CD4-positive, CD25-positive, alpha-beta regulatory T cell (primary cell): ENCODE measurements at regions not wholly inside any gene's neighbourhood (a gene's known extent, or its start where the extent isn't known, plus 50 kb on each side); places are given as distances from the start of the nearest gene placed in this dataset.

Experiments used
- ATAC-seq, 2 donors: fragments of 150-1000 bp; cut with Tn5 transposase; one replicate each; pipeline ENCODE4 v1.10.0; 2021; ENCODE audit warnings: low read depth in 2 of 2, moderate number of reproducible peaks in 2 of 2, moderate library complexity in 1 of 2
- DNase-seq, 3 donors: peaks; one replicate each; pipeline versions ENCODE4 v3.0.0 to v3.0.0-alpha.2; 2012 to 2022; ENCODE audit warnings: mixed read lengths in 1 of 3
- H3K27ac ChIP-seq: one replicate; pipeline ENCODE4 v1.7.0; 2013; ENCODE audit warnings: mild to moderate bottlenecking, low read length; ENCODE audit not compliant: insufficient read depth, poor library complexity, severe bottlenecking
- H3K27me3 ChIP-seq: one replicate; pipeline ENCODE4 v1.7.0; 2013; ENCODE audit warnings: low read length; ENCODE audit not compliant: control insufficient read depth, insufficient read depth
- H3K36me3 ChIP-seq: one replicate; pipeline ENCODE4 v1.7.0; 2013; ENCODE audit warnings: mild to moderate bottlenecking, low read length, moderate library complexity; ENCODE audit not compliant: control insufficient read depth, insufficient read depth
- H3K4me1 ChIP-seq: 2 replicates; pipeline ENCODE4 v1.7.0; 2013; ENCODE audit warnings: mild to moderate bottlenecking, low read length; ENCODE audit not compliant: insufficient read depth, control insufficient read depth, poor library complexity, severe bottlenecking
- H3K4me3 ChIP-seq: one replicate; pipeline ENCODE4 v1.7.0; 2013; ENCODE audit warnings: low read depth, mild to moderate bottlenecking, low read length, moderate library complexity
- H3K9me3 ChIP-seq, 2 experiments: 1 replicate in 1 of 2; 2 replicates in 1 of 2; pipeline ENCODE4 v1.7.0; 2013; ENCODE audit warnings: low read length in 2 of 2, mild to moderate bottlenecking in 1 of 2, moderate library complexity in 1 of 2; ENCODE audit not compliant: control insufficient read depth in 2 of 2
- H3K27ac Mint-ChIP-seq, 3 donors: one replicate each; pipeline ENCODE4 v1.8.0; 2020 to 2022; ENCODE audit warnings: mild to moderate bottlenecking in 3 of 3, mixed read lengths in 3 of 3, moderate library complexity in 2 of 3
- H3K27me3 Mint-ChIP-seq: one replicate; pipeline ENCODE4 v1.8.0; 2022; ENCODE audit warnings: mild to moderate bottlenecking, mixed read lengths
- H3K36me3 Mint-ChIP-seq: one replicate; pipeline ENCODE4 v1.8.0; 2020; ENCODE audit warnings: mixed read lengths
- H3K4me1 Mint-ChIP-seq, 4 donors: one replicate each; pipeline ENCODE4 v1.8.0; 2020 to 2022; ENCODE audit warnings: mixed read lengths in 4 of 4, mild to moderate bottlenecking in 1 of 4
- H3K4me3 Mint-ChIP-seq, 4 donors: one replicate each; pipeline ENCODE4 v1.8.0; 2020 to 2022; ENCODE audit warnings: mild to moderate bottlenecking in 4 of 4, mixed read lengths in 4 of 4, moderate library complexity in 3 of 4
- H3K9me3 Mint-ChIP-seq, 7 donors: one replicate each; pipeline ENCODE4 v1.8.0; 2020 to 2022; ENCODE audit warnings: mixed read lengths in 7 of 7, mild to moderate bottlenecking in 3 of 7, moderate library complexity in 2 of 7

DNA sequence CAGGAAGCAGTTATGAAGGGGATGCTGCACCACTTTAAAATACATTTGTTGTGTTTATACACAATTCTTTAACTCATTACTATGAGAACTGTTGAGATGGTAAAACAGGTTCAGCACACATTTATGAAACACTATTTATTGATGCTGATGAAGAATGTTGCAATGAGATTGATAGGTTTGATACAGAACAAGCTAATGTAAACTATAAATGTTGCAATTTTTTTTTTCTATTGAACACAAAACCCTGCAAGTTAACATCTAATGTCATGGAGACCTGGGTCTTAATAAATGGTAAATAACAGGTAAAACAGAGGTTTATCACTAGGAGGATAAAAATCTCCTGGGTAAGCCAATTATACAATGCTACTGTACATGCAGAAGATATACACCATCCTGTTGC lies 857.6 kb downstream of the FSCB start:
- H3K9me3 ChIP-seq: peaks cover 3 to 8% of the 10 kb centered on the region in 2 experiments
- H3K27ac Mint-ChIP-seq: no peak overlapping the region
- no peaks in the 10 kb centered on the region for H3K27me3 ChIP-seq
- no peaks in the 10 kb centered on the region for H3K4me1 Mint-ChIP-seq
- H3K4me1 ChIP-seq: no peaks in the 10 kb centered on the region
- H3K4me3 ChIP-seq: no peak overlapping the region
- H3K36me3 ChIP-seq: no peaks in the 10 kb centered on the region
- ATAC-seq (no peak), DNase-seq (no peak)
- H3K36me3 Mint-ChIP-seq: no peaks in the 10 kb centered on the region
- H3K4me3 Mint-ChIP-seq: no peak overlapping the region
- no peak overlapping the region for H3K27ac ChIP-seq
- peaks cover 3 to 58% (median 17%) of the 10 kb centered on the region in 7 donors for H3K9me3 Mint-ChIP-seq
- no peaks in the 10 kb centered on the region for H3K27me3 Mint-ChIP-seq

GRCh38 chr14:43647302-43647701 lies 859.8 kb downstream of the FSCB start:
- no peak overlapping the region for H3K27ac ChIP-seq
- H3K4me1 ChIP-seq: no peaks in the 10 kb centered on the region
- Mint-ChIP-seq H3K9me3 (peaks cover 4 to 45% (median 14%) of the 10 kb centered on the region in 7 donors), H3K4me3 (no peak overlapping the region), H3K4me1 (no peaks in the 10 kb centered on the region), H3K27me3 (no peaks in the 10 kb centered on the region), H3K27ac (no peak overlapping the region), H3K36me3 (no peaks in the 10 kb centered on the region)
- DNase-seq (no peak), ATAC-seq (no peak)
- H3K36me3 ChIP-seq: no peaks in the 10 kb centered on the region
- H3K4me3 ChIP-seq: no peak overlapping the region
- H3K27me3 ChIP-seq: no peaks in the 10 kb centered on the region
- H3K9me3 ChIP-seq: peaks cover 3 to 8% of the 10 kb centered on the region in 2 experiments

- DNase-seq (no peak), ATAC-seq (no peak)
- Histone ChIP-seq H3K4me3 (no peak overlapping the region), H3K4me1 (no peaks in the 10 kb centered on the region), H3K9me3 (peaks cover 0 to 9% of the 10 kb centered on the region in 2 experiments), H3K36me3 (no peaks in the 10 kb centered on the region), H3K27ac (no peak overlapping the region), H3K27me3 (no peaks in the 10 kb centered on the region)
- Mint-ChIP-seq H3K4me3 (no peak overlapping the region), H3K9me3 (peaks cover 0 to 19% (median 4%) of the 10 kb centered on the region in 7 donors), H3K27me3 (no peaks in the 10 kb centered on the region), H3K36me3 (no peaks in the 10 kb centered on the region), H3K27ac (no peak overlapping the region), H3K4me1 (no peaks in the 10 kb centered on the region)
Observed at GRCh38 chr14:43640718-43641267, 866.3 kb downstream of the FSCB start.

- no peaks in the 10 kb centered on the region for H3K4me1 ChIP-seq
- H3K27me3 Mint-ChIP-seq: no peaks in the 10 kb centered on the region
- no peaks in the 10 kb centered on the region for H3K4me1 Mint-ChIP-seq
- no peaks in the 10 kb centered on the region for H3K36me3 Mint-ChIP-seq
- no peaks in the 10 kb centered on the region for H3K36me3 ChIP-seq
- H3K4me3 ChIP-seq: no peak overlapping the region
- no peaks in the 10 kb centered on the region for H3K27me3 ChIP-seq
- H3K4me3 Mint-ChIP-seq: no peak overlapping the region
- no peak overlapping the region for H3K27ac ChIP-seq
- H3K9me3 ChIP-seq: no peaks in the 10 kb centered on the region
- no peak overlapping the region for H3K27ac Mint-ChIP-seq
- DNase-seq (no peak), ATAC-seq (no peak)
- peaks cover 4 to 28% (median 7%) of the 10 kb centered on the region in 7 donors for H3K9me3 Mint-ChIP-seq
Observed at GRCh38 chr14:43625294-43625693, 881.8 kb downstream of the FSCB start.

DNA sequence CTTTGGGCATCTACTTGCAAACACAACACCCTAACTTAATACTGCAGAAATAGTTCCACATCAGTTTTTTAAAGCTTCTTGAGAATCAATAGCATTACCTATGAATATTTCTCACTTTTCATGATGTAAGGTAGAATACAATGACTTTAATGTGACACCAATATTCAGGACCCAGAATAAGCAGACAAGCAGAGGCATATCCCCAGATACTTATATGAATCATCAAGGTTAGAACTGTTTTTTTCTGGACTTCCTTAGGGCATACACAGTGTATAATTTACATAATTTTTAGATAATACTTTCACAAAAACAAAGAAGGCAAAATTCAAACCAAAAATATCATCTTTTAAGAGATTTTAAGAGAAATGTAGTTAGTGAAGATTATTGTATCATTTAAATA lies 885.8 kb downstream of the FSCB start:
- Histone ChIP-seq H3K36me3 (no peaks in the 10 kb centered on the region), H3K4me3 (no peak overlapping the region), H3K27me3 (no peaks in the 10 kb centered on the region), H3K4me1 (no peaks in the 10 kb centered on the region), H3K9me3 (peaks cover 0 to 2% of the 10 kb centered on the region in 2 experiments), H3K27ac (no peak overlapping the region)
- DNase-seq (no peak), ATAC-seq (no peak)
- peaks cover 0 to 22% (median 7%) of the 10 kb centered on the region in 7 donors for H3K9me3 Mint-ChIP-seq
- H3K4me3 Mint-ChIP-seq: no peak overlapping the region
- no peaks in the 10 kb centered on the region for H3K36me3 Mint-ChIP-seq
- H3K27me3 Mint-ChIP-seq: peaks cover 4% of the 10 kb centered on the region
- no peak overlapping the region for H3K27ac Mint-ChIP-seq
- no peaks in the 10 kb centered on the region for H3K4me1 Mint-ChIP-seq

GRCh38 chr14:43595096-43595772 lies 911.8 kb downstream of the FSCB start:
- Histone ChIP-seq H3K4me3 (no peak overlapping the region), H3K9me3 (no peaks in the 10 kb centered on the region), H3K27ac (no peak overlapping the region), H3K27me3 (no peaks in the 10 kb centered on the region), H3K4me1 (no peaks in the 10 kb centered on the region), H3K36me3 (no peaks in the 10 kb centered on the region)
- no peaks in the 10 kb centered on the region for H3K4me1 Mint-ChIP-seq
- ATAC-seq: no peak
- H3K27ac Mint-ChIP-seq: no peak overlapping the region
- peaks cover 0 to 22% (median 4%) of the 10 kb centered on the region in 7 donors for H3K9me3 Mint-ChIP-seq
- H3K27me3 Mint-ChIP-seq: no peaks in the 10 kb centered on the region
- H3K36me3 Mint-ChIP-seq: no peaks in the 10 kb centered on the region
- no peak for DNase-seq
- H3K4me3 Mint-ChIP-seq: no peak overlapping the region

GRCh38 chr14:43591776-43592175 lies 915.3 kb downstream of the FSCB start:
- no peak for ATAC-seq
- Histone ChIP-seq H3K36me3 (no peaks in the 10 kb centered on the region), H3K4me3 (no peak overlapping the region), H3K27me3 (no peaks in the 10 kb centered on the region), H3K9me3 (no peaks in the 10 kb centered on the region), H3K27ac (no peak overlapping the region), H3K4me1 (no peaks in the 10 kb centered on the region)
- Mint-ChIP-seq H3K27me3 (no peaks in the 10 kb centered on the region), H3K4me1 (no peaks in the 10 kb centered on the region), H3K9me3 (peaks cover 0 to 15% (median 0%) of the 10 kb centered on the region in 7 donors), H3K27ac (no peak overlapping the region), H3K36me3 (no peaks in the 10 kb centered on the region), H3K4me3 (no peak overlapping the region)
- no peak for DNase-seq

GRCh38 chr14:43587183-43587582 lies 919.9 kb downstream of the FSCB start:
- no peak overlapping the region for H3K4me3 Mint-ChIP-seq
- H3K27me3 Mint-ChIP-seq: no peaks in the 10 kb centered on the region
- Histone ChIP-seq H3K9me3 (no peaks in the 10 kb centered on the region), H3K27me3 (no peaks in the 10 kb centered on the region), H3K27ac (no peak overlapping the region), H3K36me3 (no peaks in the 10 kb centered on the region), H3K4me1 (no peaks in the 10 kb centered on the region), H3K4me3 (no peak overlapping the region)
- H3K36me3 Mint-ChIP-seq: no peaks in the 10 kb centered on the region
- no peaks in the 10 kb centered on the region for H3K4me1 Mint-ChIP-seq
- ATAC-seq (no peak), DNase-seq (no peak)
- H3K9me3 Mint-ChIP-seq: peaks cover 0 to 9% (median 4%) of the 10 kb centered on the region in 7 donors
- no peak overlapping the region for H3K27ac Mint-ChIP-seq
